ENCODE measurements at regions not wholly inside any gene's neighbourhood (a gene's known extent, or its start where the extent isn't known, plus 50 kb on each side); places are given as distances from the start of the nearest gene placed in this dataset.
A peak's percentile ranks its signal among the peaks of the same experiment; 100 is the strongest.

DNA sequence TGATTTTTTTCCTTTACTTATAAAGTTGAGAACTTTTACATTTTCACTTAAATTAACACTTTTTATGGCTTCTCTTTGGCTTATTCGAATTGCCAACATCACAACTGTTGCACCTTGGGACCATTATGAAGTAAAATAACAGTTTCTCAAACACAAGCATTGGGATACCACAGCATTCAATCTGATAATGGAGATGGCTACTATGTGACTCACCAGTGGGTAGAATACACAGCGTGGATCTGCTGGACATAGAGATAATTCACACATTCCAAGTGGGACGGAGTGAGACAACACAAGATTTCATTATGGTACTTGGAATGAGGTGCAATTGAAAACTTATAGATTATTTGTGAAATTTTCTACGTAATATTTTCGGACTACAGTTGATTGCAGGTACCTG lies 68.0 kb downstream of the ADAMTS1 start:
- Histone ChIP-seq H3K27me3 (replicated peaks; ENCODE audit: insufficient read depth) (no peaks in the 10 kb centered on the region), H3K9me3 (no peaks in the 10 kb centered on the region), H3K27ac (no peak overlapping the region), H3K4me1 (ENCODE audit: control insufficient read depth in 1 of 2, low read depth in 2 of 2) (peaks cover 6 to 13% of the 10 kb centered on the region in 2 donors), H3K4me3 (no peak overlapping the region), H3K36me3 (no peaks in the 10 kb centered on the region)
- ATAC-seq (ENCODE audit: insufficient number of reproducible peaks, low FRiP score, low read depth), result no peak
- TF ChIP-seq, protein P1, sequence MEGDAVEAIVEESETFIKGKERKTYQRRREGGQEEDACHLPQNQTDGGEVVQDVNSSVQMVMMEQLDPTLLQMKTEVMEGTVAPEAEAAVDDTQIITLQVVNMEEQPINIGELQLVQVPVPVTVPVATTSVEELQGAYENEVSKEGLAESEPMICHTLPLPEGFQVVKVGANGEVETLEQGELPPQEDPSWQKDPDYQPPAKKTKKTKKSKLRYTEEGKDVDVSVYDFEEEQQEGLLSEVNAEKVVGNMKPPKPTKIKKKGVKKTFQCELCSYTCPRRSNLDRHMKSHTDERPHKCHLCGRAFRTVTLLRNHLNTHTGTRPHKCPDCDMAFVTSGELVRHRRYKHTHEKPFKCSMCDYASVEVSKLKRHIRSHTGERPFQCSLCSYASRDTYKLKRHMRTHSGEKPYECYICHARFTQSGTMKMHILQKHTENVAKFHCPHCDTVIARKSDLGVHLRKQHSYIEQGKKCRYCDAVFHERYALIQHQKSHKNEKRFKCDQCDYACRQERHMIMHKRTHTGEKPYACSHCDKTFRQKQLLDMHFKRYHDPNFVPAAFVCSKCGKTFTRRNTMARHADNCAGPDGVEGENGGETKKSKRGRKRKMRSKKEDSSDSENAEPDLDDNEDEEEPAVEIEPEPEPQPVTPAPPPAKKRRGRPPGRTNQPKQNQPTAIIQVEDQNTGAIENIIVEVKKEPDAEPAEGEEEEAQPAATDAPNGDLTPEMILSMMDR (IDR thresholded peaks at IDR 0.05), result no peak
- no peak for DNase-seq (ENCODE audit: low spot score)

DNA sequence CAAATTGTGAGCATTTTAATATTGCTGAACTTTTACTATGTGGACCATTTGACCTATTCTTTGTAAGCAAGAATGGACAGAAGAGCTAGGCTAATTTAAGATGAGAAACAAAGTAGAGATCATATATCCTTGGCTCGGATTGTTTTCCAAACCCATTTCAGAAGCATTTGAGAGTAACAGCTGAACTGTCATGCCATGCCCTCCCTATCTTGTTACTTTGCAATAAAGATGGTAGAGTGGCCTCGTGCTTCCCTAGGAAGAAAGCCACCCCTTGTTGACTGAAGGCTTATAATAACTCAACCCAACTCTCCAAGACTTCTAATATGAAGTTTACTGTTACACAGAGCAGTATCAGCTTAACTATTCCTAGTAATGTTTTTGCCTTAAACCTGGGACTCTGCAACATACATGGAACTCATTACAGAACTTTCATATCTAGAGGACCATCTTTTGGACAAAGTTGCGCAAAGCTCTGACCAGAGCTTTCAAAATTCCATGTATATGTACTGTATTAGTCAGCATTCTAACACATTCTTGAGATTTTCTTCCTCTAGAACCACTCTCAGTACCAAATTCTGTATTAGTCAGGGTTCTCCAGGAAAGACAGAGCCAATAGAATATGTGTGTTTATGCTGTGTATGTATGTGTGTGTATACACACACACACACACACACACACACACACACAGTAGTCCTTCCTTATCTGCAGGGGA lies 68.7 kb downstream of the ADAMTS1 start:
- Histone ChIP-seq H3K4me3 (no peak overlapping the region), H3K4me1 (ENCODE audit: control insufficient read depth in 1 of 2, low read depth in 2 of 2) (peaks cover 0 to 6% of the 10 kb centered on the region in 2 donors)
- no peak for DNase-seq (ENCODE audit: low spot score)

DNA sequence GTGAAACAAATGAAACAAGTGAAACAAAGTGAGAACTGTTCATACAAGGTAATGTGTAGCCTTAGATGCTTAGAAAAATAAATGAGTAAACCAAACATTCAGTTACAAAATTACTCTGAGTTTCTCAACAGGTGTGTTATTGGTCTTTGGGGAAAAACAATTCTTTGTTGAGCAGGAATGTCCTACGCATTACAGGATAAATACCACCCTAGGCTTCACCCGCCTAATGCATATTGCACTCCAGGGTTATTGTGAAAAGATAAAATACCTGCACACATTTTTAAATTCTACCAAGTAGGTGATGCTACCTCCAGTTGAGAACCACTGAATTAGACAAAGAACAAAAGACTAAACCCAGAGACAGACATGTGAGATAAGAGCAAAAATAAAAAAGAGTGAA lies 72.2 kb downstream of the ADAMTS1 start:
- no peak overlapping the region for H3K4me3 ChIP-seq
- no peaks in the 10 kb centered on the region for H3K9me3 ChIP-seq
- H3K4me1 ChIP-seq (ENCODE audit: control insufficient read depth in 1 of 2, low read depth in 2 of 2), result no peaks in the 10 kb centered on the region
- ATAC-seq (ENCODE audit: insufficient number of reproducible peaks, low FRiP score, low read depth), result no peak
- TF ChIP-seq, protein P1 (IDR thresholded peaks at IDR 0.05), result no peak
- no peak overlapping the region for H3K27ac ChIP-seq
- H3K27me3 ChIP-seq (replicated peaks; ENCODE audit: insufficient read depth), result no peaks in the 10 kb centered on the region
- no peak for DNase-seq (ENCODE audit: low spot score)
- no peaks in the 10 kb centered on the region for H3K36me3 ChIP-seq

More for the DNA sequence above, 68.7 kb downstream of the ADAMTS1 start:
- no peak overlapping the region for H3K27ac ChIP-seq
- H3K27me3 ChIP-seq (replicated peaks; ENCODE audit: insufficient read depth), result no peaks in the 10 kb centered on the region
- H3K36me3 ChIP-seq, result no peaks in the 10 kb centered on the region
- TF ChIP-seq, protein P1 (IDR thresholded peaks at IDR 0.05), result no peak
- H3K9me3 ChIP-seq, result no peaks in the 10 kb centered on the region
- no peak for ATAC-seq (ENCODE audit: insufficient number of reproducible peaks, low FRiP score, low read depth)

DNA sequence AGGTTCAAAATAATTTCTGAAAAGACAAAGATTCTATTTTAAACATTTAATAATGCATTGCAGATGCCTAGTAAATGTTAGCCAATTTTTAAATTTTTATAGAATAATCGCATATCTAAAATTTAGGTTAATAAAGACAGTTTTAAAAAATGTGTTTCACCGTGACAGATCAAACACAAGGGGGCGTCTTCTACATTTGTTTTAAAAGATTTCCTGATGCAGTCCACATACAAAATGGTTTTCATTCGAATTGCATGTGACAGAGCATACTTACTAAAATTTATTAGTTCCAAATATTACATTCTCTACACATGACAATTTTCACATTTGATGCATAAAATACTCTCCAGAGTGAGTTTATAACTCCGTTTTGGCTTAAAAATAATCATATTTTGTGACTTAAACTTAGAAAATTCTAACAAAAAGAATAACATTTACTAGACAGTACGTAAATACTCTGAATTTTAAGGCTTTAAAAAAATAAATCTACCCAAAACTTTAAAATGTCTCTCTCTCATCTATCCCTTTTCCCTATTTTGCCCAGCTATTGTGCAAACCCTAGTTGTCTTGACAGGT lies 75.5 kb downstream of the ADAMTS1 start:
- H3K36me3 ChIP-seq, result no peaks in the 10 kb centered on the region
- TF ChIP-seq, protein P1 (IDR thresholded peaks at IDR 0.05), result peak; percentile 66
- no peaks in the 10 kb centered on the region for H3K9me3 ChIP-seq
- H3K4me3 ChIP-seq, result no peak overlapping the region
- no peaks in the 10 kb centered on the region for H3K4me1 ChIP-seq (ENCODE audit: control insufficient read depth in 1 of 2, low read depth in 2 of 2)
- ATAC-seq (ENCODE audit: insufficient number of reproducible peaks, low FRiP score, low read depth), result no peak
- H3K27me3 ChIP-seq (replicated peaks; ENCODE audit: insufficient read depth), result no peaks in the 10 kb centered on the region
- no peak for DNase-seq (ENCODE audit: low spot score)
- no peak overlapping the region for H3K27ac ChIP-seq

DNA sequence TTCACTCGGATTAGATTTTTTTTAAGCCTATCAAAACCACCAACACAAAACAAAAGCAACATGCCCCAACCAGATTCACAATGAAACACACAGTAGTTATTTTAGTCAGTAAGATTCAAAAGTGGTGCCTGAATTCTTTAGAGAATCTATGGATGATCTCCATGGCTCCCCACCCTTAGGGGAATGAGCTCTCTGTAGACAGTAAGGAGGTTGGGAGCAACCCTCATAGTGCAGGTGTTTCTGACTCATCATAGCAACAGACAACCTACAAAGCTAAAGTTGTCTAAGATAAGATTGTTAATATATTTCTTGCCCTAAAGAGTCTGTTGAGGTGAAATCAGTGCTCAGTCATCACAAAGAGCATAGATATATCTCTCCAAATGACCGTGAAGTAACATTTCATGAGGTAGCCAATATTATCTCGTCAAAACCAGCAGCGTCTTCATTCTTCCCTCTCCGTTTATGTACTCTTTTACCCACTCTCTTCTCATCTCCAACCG lies 78.3 kb downstream of the ADAMTS1 start:
- TF ChIP-seq, protein P1 (IDR thresholded peaks at IDR 0.05), result no peak
- no peak for ATAC-seq (ENCODE audit: insufficient number of reproducible peaks, low FRiP score, low read depth)
- DNase-seq (ENCODE audit: low spot score), result no peak
- no peaks in the 10 kb centered on the region for H3K27me3 ChIP-seq (replicated peaks; ENCODE audit: insufficient read depth)
- H3K27ac ChIP-seq, result no peak overlapping the region
- H3K9me3 ChIP-seq, result no peaks in the 10 kb centered on the region
- H3K4me1 ChIP-seq (ENCODE audit: control insufficient read depth in 1 of 2, low read depth in 2 of 2), result no peaks in the 10 kb centered on the region
- H3K36me3 ChIP-seq, result no peaks in the 10 kb centered on the region
- no peak overlapping the region for H3K4me3 ChIP-seq
